ENCODE measurements at regions not wholly inside any gene's neighbourhood (a gene's known extent, or its start where the extent isn't known, plus 50 kb on each side); places are given as distances from the start of the nearest gene placed in this dataset.

DNA sequence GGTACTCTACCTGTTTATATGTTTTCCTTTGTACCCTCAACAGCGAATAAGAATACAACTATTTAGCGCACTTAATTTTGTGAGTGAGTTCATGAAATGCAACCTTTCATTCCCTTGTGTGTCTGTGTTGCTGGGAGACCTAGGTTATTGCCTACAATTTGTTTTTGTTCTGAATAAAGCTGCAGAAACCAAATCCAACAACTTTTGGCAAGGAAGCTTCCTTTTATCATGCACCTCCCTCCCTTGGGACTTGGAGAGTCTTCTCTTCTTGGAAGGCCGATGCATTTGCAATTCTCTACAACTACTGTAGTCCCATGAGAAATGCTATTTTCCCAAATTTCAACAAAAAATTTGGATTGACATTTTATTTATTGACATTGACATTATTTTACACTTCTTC, 1002.4 kb upstream of the CADM2 start:
- no peak for TF ChIP-seq EZH2 (IDR thresholded peaks at IDR 0.05; ENCODE audit: low read length, unreplicated experiment)
- TF ChIP-seq, protein P1, sequence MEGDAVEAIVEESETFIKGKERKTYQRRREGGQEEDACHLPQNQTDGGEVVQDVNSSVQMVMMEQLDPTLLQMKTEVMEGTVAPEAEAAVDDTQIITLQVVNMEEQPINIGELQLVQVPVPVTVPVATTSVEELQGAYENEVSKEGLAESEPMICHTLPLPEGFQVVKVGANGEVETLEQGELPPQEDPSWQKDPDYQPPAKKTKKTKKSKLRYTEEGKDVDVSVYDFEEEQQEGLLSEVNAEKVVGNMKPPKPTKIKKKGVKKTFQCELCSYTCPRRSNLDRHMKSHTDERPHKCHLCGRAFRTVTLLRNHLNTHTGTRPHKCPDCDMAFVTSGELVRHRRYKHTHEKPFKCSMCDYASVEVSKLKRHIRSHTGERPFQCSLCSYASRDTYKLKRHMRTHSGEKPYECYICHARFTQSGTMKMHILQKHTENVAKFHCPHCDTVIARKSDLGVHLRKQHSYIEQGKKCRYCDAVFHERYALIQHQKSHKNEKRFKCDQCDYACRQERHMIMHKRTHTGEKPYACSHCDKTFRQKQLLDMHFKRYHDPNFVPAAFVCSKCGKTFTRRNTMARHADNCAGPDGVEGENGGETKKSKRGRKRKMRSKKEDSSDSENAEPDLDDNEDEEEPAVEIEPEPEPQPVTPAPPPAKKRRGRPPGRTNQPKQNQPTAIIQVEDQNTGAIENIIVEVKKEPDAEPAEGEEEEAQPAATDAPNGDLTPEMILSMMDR (conservative IDR thresholded peaks at IDR 0.05; ENCODE audit: low read depth, low read length), result no peak
